ENCODE measurements at regions not wholly inside any gene's neighbourhood (a gene's known extent, or its start where the extent isn't known, plus 50 kb on each side); places are given as distances from the start of the nearest gene placed in this dataset.

GRCh38 chr7:84629640-84630318 lies 435.2 kb upstream of the SEMA3A start:
- H2AFZ ChIP-seq (ENCODE audit: low read length), result no peak overlapping the region
- no peak overlapping the region for H3K4me3 ChIP-seq (ENCODE audit: low read length)
- no peaks in the 10 kb centered on the region for H3K27me3 ChIP-seq (ENCODE audit: low read length)
- no peak overlapping the region for H3K4me2 ChIP-seq (ENCODE audit: low read depth, low read length, poor library complexity, severe bottlenecking)
- H4K20me1 ChIP-seq (ENCODE audit: insufficient read depth, low read depth, low read length), result no peaks in the 10 kb centered on the region
- no peaks in the 10 kb centered on the region for H3K36me3 ChIP-seq (ENCODE audit: insufficient read depth, low read length)
- DNase-seq, result no peak
- no peaks in the 10 kb centered on the region for H3K79me2 ChIP-seq (ENCODE audit: low read length)
- no peaks in the 10 kb centered on the region for H3K9me2 ChIP-seq (replicated peaks; ENCODE audit: insufficient read depth, low read length)
- no peaks in the 10 kb centered on the region for H3K4me1 ChIP-seq (ENCODE audit: low read length)
- no peak overlapping the region for H3K27ac ChIP-seq (ENCODE audit: low read length)
- H3K9ac ChIP-seq (ENCODE audit: low read length), result no peak overlapping the region
- H3K9me3 ChIP-seq (ENCODE audit: low read length), result peaks cover 6% of the 10 kb centered on the region

DNA sequence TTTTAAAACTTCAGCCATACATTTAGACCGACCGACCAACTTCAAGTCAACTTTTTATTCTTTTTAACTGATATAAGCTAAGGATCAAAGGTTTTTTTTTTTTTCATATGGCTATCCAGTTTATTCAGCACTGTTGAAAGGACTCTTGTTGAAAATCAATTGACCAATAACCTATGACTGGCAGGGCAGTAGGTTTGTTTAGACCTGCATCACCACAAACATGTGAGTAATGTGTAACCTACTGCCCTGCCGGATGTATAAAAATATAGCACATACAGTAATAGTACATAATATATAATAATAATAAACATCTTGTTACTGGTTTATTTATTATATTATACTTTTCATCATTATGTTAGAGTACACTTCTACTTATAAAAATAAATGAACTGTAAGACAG lies 434.6 kb upstream of the SEMA3A start:
- Histone ChIP-seq H3K9me2 (replicated peaks; ENCODE audit: insufficient read depth, low read length) (no peaks in the 10 kb centered on the region), H3K4me2 (ENCODE audit: low read depth, low read length, poor library complexity, severe bottlenecking) (no peak overlapping the region), H3K4me1 (ENCODE audit: low read length) (no peaks in the 10 kb centered on the region), H3K36me3 (ENCODE audit: insufficient read depth, low read length) (no peaks in the 10 kb centered on the region), H3K79me2 (ENCODE audit: low read length) (no peaks in the 10 kb centered on the region), H2AFZ (ENCODE audit: low read length) (no peak overlapping the region), H3K4me3 (ENCODE audit: low read length) (no peak overlapping the region), H3K9me3 (ENCODE audit: low read length) (peaks cover 3% of the 10 kb centered on the region), H3K27ac (ENCODE audit: low read length) (no peak overlapping the region), H4K20me1 (ENCODE audit: insufficient read depth, low read depth, low read length) (no peaks in the 10 kb centered on the region), H3K9ac (ENCODE audit: low read length) (no peak overlapping the region), H3K27me3 (ENCODE audit: low read length) (no peaks in the 10 kb centered on the region)
- DNase-seq, result no peak

DNA sequence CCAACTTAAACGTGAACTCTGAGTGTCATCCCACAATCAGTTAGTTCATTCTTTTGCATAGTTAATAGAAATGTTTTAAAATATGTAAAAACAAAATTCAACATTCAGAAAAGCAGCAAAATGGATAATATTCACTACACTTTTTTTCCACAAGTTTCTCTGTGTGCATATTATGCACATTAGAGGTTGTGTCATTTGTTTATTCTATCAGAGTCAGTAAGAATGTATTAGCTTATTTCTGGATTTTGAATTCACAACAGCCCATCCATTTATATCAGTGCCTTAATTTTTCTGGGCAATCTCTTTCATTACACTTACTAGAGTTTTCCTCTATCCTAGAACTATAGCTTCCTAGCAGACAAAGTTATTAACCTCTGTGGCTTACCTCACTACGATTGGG lies 432.7 kb upstream of the SEMA3A start:
- Histone ChIP-seq H3K36me3 (ENCODE audit: insufficient read depth, low read length) (no peaks in the 10 kb centered on the region), H3K9me3 (ENCODE audit: low read length) (peaks cover 3% of the 10 kb centered on the region), H3K4me2 (ENCODE audit: low read depth, low read length, poor library complexity, severe bottlenecking) (no peak overlapping the region), H3K27ac (ENCODE audit: low read length) (no peak overlapping the region), H3K79me2 (ENCODE audit: low read length) (no peaks in the 10 kb centered on the region), H3K27me3 (ENCODE audit: low read length) (no peaks in the 10 kb centered on the region), H3K4me1 (ENCODE audit: low read length) (no peaks in the 10 kb centered on the region), H4K20me1 (ENCODE audit: insufficient read depth, low read depth, low read length) (no peaks in the 10 kb centered on the region), H3K9me2 (replicated peaks; ENCODE audit: insufficient read depth, low read length) (no peaks in the 10 kb centered on the region), H3K4me3 (ENCODE audit: low read length) (no peak overlapping the region), H2AFZ (ENCODE audit: low read length) (no peak overlapping the region), H3K9ac (ENCODE audit: low read length) (no peak overlapping the region)
- no peak for DNase-seq

DNA sequence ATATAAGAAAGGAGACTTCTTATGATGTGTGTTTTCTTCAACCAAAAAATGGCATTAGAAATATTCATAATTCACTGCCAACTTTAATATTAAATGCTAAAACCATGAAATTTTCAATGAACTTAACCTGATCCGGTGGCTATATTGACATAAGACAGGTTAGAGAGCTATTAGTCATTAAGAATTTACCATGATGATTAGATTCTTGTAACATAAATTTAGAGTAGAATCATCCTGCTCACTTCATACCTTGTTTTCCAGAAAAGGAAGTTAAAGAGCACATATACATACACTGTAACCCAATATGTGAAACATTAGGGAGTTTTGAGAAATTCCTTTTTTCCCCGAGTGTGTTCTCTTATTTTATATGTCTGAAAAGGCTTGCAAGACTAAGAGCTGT lies 430.3 kb upstream of the SEMA3A start:
- no peak overlapping the region for H3K9ac ChIP-seq (ENCODE audit: low read length)
- H3K79me2 ChIP-seq (ENCODE audit: low read length), result no peaks in the 10 kb centered on the region
- H3K4me2 ChIP-seq (ENCODE audit: low read depth, low read length, poor library complexity, severe bottlenecking), result no peak overlapping the region
- H3K27me3 ChIP-seq (ENCODE audit: low read length), result no peaks in the 10 kb centered on the region
- no peaks in the 10 kb centered on the region for H3K36me3 ChIP-seq (ENCODE audit: insufficient read depth, low read length)
- H3K9me3 ChIP-seq (ENCODE audit: low read length), result peaks cover 8% of the 10 kb centered on the region
- H3K27ac ChIP-seq (ENCODE audit: low read length), result no peak overlapping the region
- no peaks in the 10 kb centered on the region for H4K20me1 ChIP-seq (ENCODE audit: insufficient read depth, low read depth, low read length)
- no peaks in the 10 kb centered on the region for H3K9me2 ChIP-seq (replicated peaks; ENCODE audit: insufficient read depth, low read length)
- H3K4me1 ChIP-seq (ENCODE audit: low read length), result no peaks in the 10 kb centered on the region
- no peak for DNase-seq
- H3K4me3 ChIP-seq (ENCODE audit: low read length), result no peak overlapping the region
- no peak overlapping the region for H2AFZ ChIP-seq (ENCODE audit: low read length)

DNA sequence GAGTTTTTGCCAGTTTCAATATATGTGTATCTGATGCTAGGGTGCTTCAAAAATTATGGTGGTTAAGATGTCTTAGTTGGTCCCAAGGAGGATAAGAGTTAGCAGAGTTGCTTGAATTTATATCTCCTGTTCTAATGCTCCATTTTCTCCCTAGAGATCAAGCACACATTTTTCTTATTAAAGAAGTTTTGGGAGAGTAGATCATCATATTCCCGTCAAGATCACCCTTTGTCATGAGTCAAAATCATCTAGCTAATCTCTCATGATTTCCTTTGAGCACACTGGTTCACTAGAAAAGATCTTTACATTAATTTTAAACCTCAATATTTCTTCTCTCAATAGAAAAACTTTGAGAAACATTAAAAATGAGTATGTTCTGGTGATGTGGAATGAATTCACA lies 429.9 kb upstream of the SEMA3A start:
- DNase-seq, result no peak
- Histone ChIP-seq H3K9ac (ENCODE audit: low read length) (no peak overlapping the region), H3K4me3 (ENCODE audit: low read length) (no peak overlapping the region)

GRCh38 chr7:84617265-84618030 lies 422.9 kb upstream of the SEMA3A start:
- DNase-seq, result peak; percentile 40
- no peaks in the 10 kb centered on the region for H3K36me3 ChIP-seq (ENCODE audit: insufficient read depth, low read length)
- no peaks in the 10 kb centered on the region for H3K27me3 ChIP-seq (ENCODE audit: low read length)
- H3K4me3 ChIP-seq (ENCODE audit: low read length), result no peak overlapping the region
- no peaks in the 10 kb centered on the region for H3K4me1 ChIP-seq (ENCODE audit: low read length)
- no peak overlapping the region for H3K27ac ChIP-seq (ENCODE audit: low read length)
- H3K79me2 ChIP-seq (ENCODE audit: low read length), result no peaks in the 10 kb centered on the region
- H3K9me2 ChIP-seq (replicated peaks; ENCODE audit: insufficient read depth, low read length), result no peaks in the 10 kb centered on the region
- no peak overlapping the region for H3K9ac ChIP-seq (ENCODE audit: low read length)
- H3K9me3 ChIP-seq (ENCODE audit: low read length), result peaks cover 21% of the 10 kb centered on the region
- no peak overlapping the region for H2AFZ ChIP-seq (ENCODE audit: low read length)
- H4K20me1 ChIP-seq (ENCODE audit: insufficient read depth, low read depth, low read length), result no peaks in the 10 kb centered on the region
- H3K4me2 ChIP-seq (ENCODE audit: low read depth, low read length, poor library complexity, severe bottlenecking), result no peak overlapping the region

More for the DNA sequence above, 429.9 kb upstream of the SEMA3A start:
- H3K4me2 ChIP-seq (ENCODE audit: low read depth, low read length, poor library complexity, severe bottlenecking), result no peak overlapping the region
- H3K27me3 ChIP-seq (ENCODE audit: low read length), result no peaks in the 10 kb centered on the region
- no peaks in the 10 kb centered on the region for H3K79me2 ChIP-seq (ENCODE audit: low read length)
- H3K9me2 ChIP-seq (replicated peaks; ENCODE audit: insufficient read depth, low read length), result no peaks in the 10 kb centered on the region
- H2AFZ ChIP-seq (ENCODE audit: low read length), result no peak overlapping the region
- no peak overlapping the region for H3K27ac ChIP-seq (ENCODE audit: low read length)
- H3K9me3 ChIP-seq (ENCODE audit: low read length), result peaks cover 10% of the 10 kb centered on the region
- no peaks in the 10 kb centered on the region for H3K4me1 ChIP-seq (ENCODE audit: low read length)
- H4K20me1 ChIP-seq (ENCODE audit: insufficient read depth, low read depth, low read length), result no peaks in the 10 kb centered on the region
- H3K36me3 ChIP-seq (ENCODE audit: insufficient read depth, low read length), result no peaks in the 10 kb centered on the region

DNA sequence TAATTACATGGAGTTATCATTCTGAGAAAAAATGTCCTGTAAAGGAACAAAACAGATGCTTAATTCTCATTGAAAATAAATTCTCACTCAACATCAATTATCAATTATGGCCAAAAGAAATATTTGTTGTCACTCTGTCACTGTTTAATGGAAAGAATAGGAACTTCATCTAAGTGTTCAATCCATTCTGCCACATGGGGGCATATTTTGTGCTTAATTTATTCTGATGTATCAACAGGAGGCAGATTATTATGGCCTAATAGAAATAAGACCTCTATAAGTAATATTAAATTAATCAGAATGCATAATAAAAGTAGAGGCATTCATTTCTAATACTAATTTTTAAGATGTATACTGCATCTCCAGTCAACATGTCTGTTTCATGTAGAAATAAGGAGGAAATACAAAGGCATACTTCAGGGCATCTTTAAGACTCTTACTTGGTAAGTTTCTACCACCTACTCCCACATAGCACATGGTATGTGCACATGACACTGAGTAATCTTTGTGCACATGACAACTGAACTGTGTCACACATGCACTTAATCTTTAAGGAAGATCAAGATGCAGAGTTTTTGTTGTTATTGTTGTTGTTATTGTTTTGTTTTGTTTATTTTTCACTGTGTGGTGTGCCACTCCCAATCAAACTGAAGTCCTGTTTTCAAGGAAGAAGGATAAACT lies 420.4 kb upstream of the SEMA3A start:
- no peaks in the 10 kb centered on the region for H3K27me3 ChIP-seq (ENCODE audit: low read length)
- no peak overlapping the region for H2AFZ ChIP-seq (ENCODE audit: low read length)
- no peaks in the 10 kb centered on the region for H3K79me2 ChIP-seq (ENCODE audit: low read length)
- H3K36me3 ChIP-seq (ENCODE audit: insufficient read depth, low read length), result no peaks in the 10 kb centered on the region
- no peak overlapping the region for H3K4me3 ChIP-seq (ENCODE audit: low read length)
- H3K9me2 ChIP-seq (replicated peaks; ENCODE audit: insufficient read depth, low read length), result no peaks in the 10 kb centered on the region
- no peaks in the 10 kb centered on the region for H3K4me1 ChIP-seq (ENCODE audit: low read length)
- H3K9ac ChIP-seq (ENCODE audit: low read length), result no peak overlapping the region
- H3K27ac ChIP-seq (ENCODE audit: low read length), result no peak overlapping the region
- DNase-seq, result no peak
- no peak overlapping the region for H3K4me2 ChIP-seq (ENCODE audit: low read depth, low read length, poor library complexity, severe bottlenecking)
- H4K20me1 ChIP-seq (ENCODE audit: insufficient read depth, low read depth, low read length), result no peaks in the 10 kb centered on the region
- H3K9me3 ChIP-seq (ENCODE audit: low read length), result peaks cover 29% of the 10 kb centered on the region

- Histone ChIP-seq H3K4me2 (ENCODE audit: low read depth, low read length, poor library complexity, severe bottlenecking) (no peak overlapping the region), H3K9ac (ENCODE audit: low read length) (no peak overlapping the region), H3K27ac (ENCODE audit: low read length) (no peak overlapping the region), H4K20me1 (ENCODE audit: insufficient read depth, low read depth, low read length) (no peaks in the 10 kb centered on the region), H3K79me2 (ENCODE audit: low read length) (no peaks in the 10 kb centered on the region), H3K9me3 (ENCODE audit: low read length) (peaks cover 27% of the 10 kb centered on the region), H2AFZ (ENCODE audit: low read length) (no peak overlapping the region), H3K27me3 (ENCODE audit: low read length) (no peaks in the 10 kb centered on the region), H3K4me1 (ENCODE audit: low read length) (no peaks in the 10 kb centered on the region), H3K4me3 (ENCODE audit: low read length) (no peak overlapping the region), H3K9me2 (replicated peaks; ENCODE audit: insufficient read depth, low read length) (no peaks in the 10 kb centered on the region), H3K36me3 (ENCODE audit: insufficient read depth, low read length) (no peaks in the 10 kb centered on the region)
- no peak for DNase-seq
These were observed 418.5 kb upstream of the SEMA3A start for GRCh38 chr7:84612981-84613681.
